HCT116 (cell line): ENCODE measurements at regions not wholly inside any gene's neighbourhood (a gene's known extent, or its start where the extent isn't known, plus 50 kb on each side); places are given as distances from the start of the nearest gene placed in this dataset.

Experiments
- ATAC-seq: fragments of 200-7000 bp; cut with Tn5 transposase; 2 replicates; pipeline ENCODE4 v1.9.1; 2020; ENCODE audit warnings: mild to moderate bottlenecking, moderate library complexity
- BruUV-seq: library from RNA; stranded (reverse); fragments of 400-500 nt; replicated peaks from 2 replicates; lab custom pipeline; 2021; lab: Mats Ljungman, UMichigan
- CTCF ChIA-PET: fragments of 300-600 bp; sonication (Branson Sonifier 250); formaldehyde crosslinking; loops from one replicate; lab custom pipeline; 2021; ENCODE audit warnings: antibody characterized with exemption; lab: Charles Lee
- POLR2A ChIA-PET: fragments of 300-600, 350-600 bp; sonication (Branson Sonifier 250); formaldehyde crosslinking; loops from one replicate; lab custom pipeline; 2021; ENCODE audit warnings: antibody characterized with exemption; lab: Charles Lee
- RAD21 ChIA-PET, 2 experiments: fragments of 300-600 bp; sonication (Branson Sonifier 250); formaldehyde crosslinking; loops; one replicate each; lab custom pipeline; 2023; ENCODE audit warnings: low total read pairs in 2 of 2; ENCODE audit not compliant: uncharacterized antibody in 2 of 2, unreplicated experiment in 2 of 2, low non-redundant PET in 1 of 2; lab: Charles Lee
- DNase-seq: peaks from one replicate; pipeline ENCODE4 v3.0.0-alpha.2; 2010; ENCODE audit warnings: low read depth, low spot score
- H2AFZ ChIP-seq: fragments of 200-600 bp; shearing (Covaris generic), sonication (generic); 2 replicates; pipeline ENCODE4 v1.6.1; 2017; ENCODE audit warnings: low read depth, mixed run types, mixed read lengths, antibody characterized with exemption, low read length; ENCODE audit not compliant: poor library complexity, severe bottlenecking
- H3K27ac ChIP-seq: 2 replicates; pipeline ENCODE4 v1.5.1; 2012; ENCODE audit warnings: low read depth, low read length
- H3K27me3 ChIP-seq: fragments of 200-600 bp; sonication (generic); 2 replicates; pipeline ENCODE4 v1.6.1; 2016; ENCODE audit warnings: mixed run types, low read length, mixed read lengths; ENCODE audit not compliant: insufficient read depth
- H3K36me3 ChIP-seq, 2 experiments: fragments of 200-500 bp in 1 of 2; fragments of 200-600 bp in 1 of 2; sonication (Bioruptor generic) in 1 of 2; sonication (generic) in 1 of 2; 2 replicates each; pipeline versions ENCODE4 v1.5.1 to v1.6.1; 2014 to 2016; ENCODE audit warnings: low read length in 2 of 2, inconsistent platforms in 1 of 2, mixed read lengths in 1 of 2, mixed run types in 1 of 2; ENCODE audit not compliant: insufficient read depth in 2 of 2, control insufficient read depth in 1 of 2
- H3K4me1 ChIP-seq, 2 experiments: fragments of 200-600 bp in 1 of 2; sonication (generic) in 1 of 2; 2 replicates each; pipeline versions ENCODE4 v1.5.1 to v1.6.1; 2012 to 2017; ENCODE audit warnings: low read length in 2 of 2, inconsistent platforms in 1 of 2, mild to moderate bottlenecking in 1 of 2, mixed read lengths in 1 of 2, mixed run types in 1 of 2, moderate library complexity in 1 of 2; ENCODE audit not compliant: insufficient read depth in 2 of 2, control insufficient read depth in 1 of 2
- H3K4me2 ChIP-seq: fragments of 200-600 bp; sonication (generic); 2 replicates; pipeline ENCODE4 v1.6.1; 2017; ENCODE audit warnings: mixed run types, low read length, mixed read lengths
- H3K4me3 ChIP-seq, 2 experiments: fragments of 200-600 bp in 1 of 2; sonication (generic) in 1 of 2; replicated peaks in 1 of 2; 2 replicates each; pipeline ENCODE4 v1.5.1; 2011 to 2016; ENCODE audit warnings: low read length in 2 of 2, control low read depth in 1 of 2, low read depth in 1 of 2, mild to moderate bottlenecking in 1 of 2, mixed read lengths in 1 of 2, mixed run types in 1 of 2
- H3K79me2 ChIP-seq: fragments of 200-600 bp; sonication (generic); 2 replicates; pipeline ENCODE4 v1.6.1; 2017; ENCODE audit warnings: mild to moderate bottlenecking, mixed run types, low read length, moderate library complexity, mixed read lengths; ENCODE audit not compliant: insufficient read depth
- H3K9ac ChIP-seq: fragments of 200-600 bp; sonication (generic); 2 replicates; pipeline ENCODE4 v1.6.1; 2016; ENCODE audit warnings: low read length, mixed read lengths
- H3K9me2 ChIP-seq: fragments of 200-600 bp; sonication (generic), shearing (Covaris generic); 2 replicates; pipeline ENCODE4 v1.6.1; 2017; ENCODE audit warnings: mixed run types, mild to moderate bottlenecking, moderate library complexity; ENCODE audit not compliant: insufficient read depth
- H3K9me3 ChIP-seq, 2 experiments: fragments of 200-500 bp in 1 of 2; fragments of 200-600 bp in 1 of 2; sonication (Bioruptor generic) in 1 of 2; sonication (generic) in 1 of 2; 2 replicates each; pipeline ENCODE4 v1.6.1; 2014 to 2017; ENCODE audit warnings: low read length in 2 of 2, mixed read lengths in 2 of 2, inconsistent platforms in 1 of 2, low read depth in 1 of 2, mild to moderate bottlenecking in 1 of 2, mixed run types in 1 of 2, moderate library complexity in 1 of 2; ENCODE audit not compliant: control insufficient read depth in 1 of 2, insufficient read depth in 1 of 2
- H4K20me1 ChIP-seq: fragments of 200-600 bp; sonication (generic), shearing (Covaris generic); 2 replicates; pipeline ENCODE4 v1.6.1; 2017; ENCODE audit warnings: mixed run types, mild to moderate bottlenecking, moderate library complexity; ENCODE audit not compliant: insufficient read depth
- ATF3 ChIP-seq: IDR thresholded peaks from 2 replicates; pipeline ENCODE4 v1.6.1; 2012
- CBX3 ChIP-seq: IDR thresholded peaks from 2 replicates; pipeline ENCODE4 v1.6.1; 2012; ENCODE audit warnings: low read depth
- CTCF ChIP-seq, 3 experiments: fragments of 200-600 bp in 1 of 3; sonication (generic) in 1 of 3; IDR thresholded peaks in 2 of 3; conservative IDR thresholded peaks in 1 of 3; 2 replicates each; pipeline ENCODE4 v1.5.1; 2012 to 2017; ENCODE audit warnings: low read depth in 2 of 3, low read length in 2 of 3, antibody characterized with exemption in 1 of 3, borderline replicate concordance in 1 of 3, control low read depth in 1 of 3, mild to moderate bottlenecking in 1 of 3, mixed read lengths in 1 of 3, mixed run types in 1 of 3, moderate library complexity in 1 of 3; ENCODE audit not compliant: insufficient read depth in 1 of 3
- EGR1 ChIP-seq: IDR thresholded peaks from 2 replicates; pipeline ENCODE4 v1.6.1; 2012; ENCODE audit warnings: low read depth
- ELF1 ChIP-seq: IDR thresholded peaks from 2 replicates; pipeline ENCODE4 v1.6.1; 2012; ENCODE audit warnings: low read depth, borderline replicate concordance
- EZH2 ChIP-seq: fragments of 200-600 bp; sonication (generic); IDR thresholded peaks from 2 replicates; pipeline ENCODE4 v1.6.1; 2017; ENCODE audit warnings: antibody characterized with exemption, mixed run types
- EZH2phosphoT487 ChIP-seq: fragments of 200-600 bp; IDR thresholded peaks from 2 replicates; pipeline ENCODE4 v1.6.1; 2018; ENCODE audit warnings: antibody characterized with exemption, borderline replicate concordance
- JUND ChIP-seq: IDR thresholded peaks from 2 replicates; pipeline ENCODE4 v1.6.1; 2012
- POLR2AphosphoS5 ChIP-seq: IDR thresholded peaks from 2 replicates; pipeline ENCODE4 v1.6.1; 2011; ENCODE audit warnings: mild to moderate bottlenecking, low read depth, low read length, moderate library complexity
- REST ChIP-seq: IDR thresholded peaks from 2 replicates; pipeline ENCODE4 v1.6.1; 2012; ENCODE audit warnings: low read depth
- SIN3A ChIP-seq: IDR thresholded peaks from 2 replicates; pipeline ENCODE4 v1.6.1; 2012; ENCODE audit warnings: low read depth
- SP1 ChIP-seq: IDR thresholded peaks from 2 replicates; pipeline ENCODE4 v1.6.1; 2012; ENCODE audit warnings: low read depth
- SRF ChIP-seq: IDR thresholded peaks from 2 replicates; pipeline ENCODE4 v1.6.1; 2012; ENCODE audit warnings: low read depth
- TCF7L2 ChIP-seq: IDR thresholded peaks from 2 replicates; pipeline ENCODE4 v1.7.0; 2011; ENCODE audit warnings: borderline replicate concordance, inconsistent platforms; ENCODE audit not compliant: insufficient read depth, insufficient read length; ENCODE audit errors: extremely low read depth
- YY1 ChIP-seq: IDR thresholded peaks from 2 replicates; pipeline ENCODE4 v1.6.1; 2011; ENCODE audit warnings: low read length, low read depth, moderate library complexity, mild to moderate bottlenecking; ENCODE audit not compliant: insufficient replicate concordance; ENCODE audit errors: extremely low read depth
- ZBTB33 ChIP-seq: IDR thresholded peaks from 2 replicates; pipeline ENCODE4 v1.6.1; 2011; ENCODE audit warnings: mild to moderate bottlenecking, low read length, moderate library complexity; ENCODE audit not compliant: insufficient replicate concordance; ENCODE audit errors: extremely low read depth
- ZNF274 ChIP-seq: fragments of 200-500 bp; sonication (Bioruptor generic); IDR thresholded peaks from 2 replicates; pipeline ENCODE4 v1.6.1; 2014; ENCODE audit warnings: mild to moderate bottlenecking, low read depth, low read length, inconsistent platforms
- intact Hi-C: fragments of 100-400 bp; cut with micrococcal nuclease; formaldehyde crosslinking; loops from 2 replicates; pipeline ENCODE4 v1.10.0; 2022

- no peaks in the 10 kb centered on the region for H3K9me3 ChIP-seq
- no peaks in the 10 kb centered on the region for H3K9me2 ChIP-seq
- CTCF ChIA-PET = no interaction called here
- ATAC-seq (no peak), DNase-seq (no peak)
- H3K79me2 ChIP-seq = no peaks in the 10 kb centered on the region
- no peak overlapping the region for H3K4me3 ChIP-seq
- no peak overlapping the region for H3K4me2 ChIP-seq
- POLR2A ChIA-PET = no interaction called here
- RAD21 ChIA-PET = no interaction called here
- TF ChIP-seq SRF (no peak), POLR2AphosphoS5 (no peak), ATF3 (no peak), ZNF274 (no peak), EZH2phosphoT487 (no peak), EGR1 (no peak), TCF7L2 (no peak), JUND (no peak), EZH2 (no peak), SIN3A (no peak), REST (no peak), CBX3 (no peak), YY1 (no peak), CTCF (IDR thresholded peaks at IDR 0.05 in 2 of 3, conservative IDR thresholded peaks at IDR 0.05 in 1 of 3; ENCODE audit: borderline replicate concordance in 1 of 3, insufficient read depth in 1 of 3, low read depth in 2 of 3, low read length in 2 of 3) (no peak), SP1 (no peak), ZBTB33 (no peak), ELF1 (no peak)
- H3K4me1 ChIP-seq = no peaks in the 10 kb centered on the region
- intact Hi-C loops = no loop called here
- H3K27me3 ChIP-seq = peaks cover 4% of the 10 kb centered on the region; the same call in 1 of the 2 replicates
- H2AFZ ChIP-seq = no peak overlapping the region
- no peaks in the 10 kb centered on the region for H4K20me1 ChIP-seq
- no peaks in the 10 kb centered on the region for H3K36me3 ChIP-seq
- no peak overlapping the region for H3K27ac ChIP-seq
- H3K9ac ChIP-seq = no peak overlapping the region
- BruUV-seq = no TSS peak
Measured at GRCh38 chr2:18834341-18834740, 245.0 kb upstream of the NT5C1B start.
